ENCODE measurements at regions not wholly inside any gene's neighbourhood (a gene's known extent, or its start where the extent isn't known, plus 50 kb on each side); places are given as distances from the start of the nearest gene placed in this dataset.

GRCh38 chr6:95083506-95083905 is 493.8 kb upstream of the MANEA start:
- BruUV-seq (replicated peaks): no TSS peak
- no peaks in the 10 kb centered on the region for H3K36me3 Mint-ChIP-seq (ENCODE audit: insufficient read depth, unreplicated experiment)

GRCh38 chr6:95084867-95085266 is 492.5 kb upstream of the MANEA start:
- Mint-ChIP-seq H3K4me3 (ENCODE audit: unreplicated experiment) (no peak overlapping the region), H3K27me3 (ENCODE audit: insufficient read depth, unreplicated experiment) (peaks cover 20% of the 10 kb centered on the region), H3K9me3 (ENCODE audit: unreplicated experiment) (no peaks in the 10 kb centered on the region), H3K27ac (ENCODE audit: low read depth, unreplicated experiment) (no peak overlapping the region), H3K36me3 (ENCODE audit: insufficient read depth, unreplicated experiment) (no peaks in the 10 kb centered on the region), H3K4me1 (ENCODE audit: insufficient read depth, unreplicated experiment) (peaks cover 10% of the 10 kb centered on the region)
- CTCF ChIA-PET: no interaction called here
- no peak for TF ChIP-seq CTCF (IDR thresholded peaks at IDR 0.05; ENCODE audit: unreplicated experiment)
- intact Hi-C loops (cut with micrococcal nuclease): no loop called here
- no peak for DNase-seq (ENCODE audit: unreplicated experiment)
- no TSS peak for BruUV-seq (replicated peaks)
- POLR2A ChIA-PET: no interaction called here

More at GRCh38 chr6:95083506-95083905, 493.8 kb upstream of the MANEA start:
- no peak for TF ChIP-seq CTCF (IDR thresholded peaks at IDR 0.05; ENCODE audit: unreplicated experiment)
- POLR2A ChIA-PET: no interaction called here
- Mint-ChIP-seq H3K27ac (ENCODE audit: low read depth, unreplicated experiment) (no peak overlapping the region), H3K4me3 (ENCODE audit: unreplicated experiment) (no peak overlapping the region), H3K4me1 (ENCODE audit: insufficient read depth, unreplicated experiment) (peaks cover 10% of the 10 kb centered on the region), H3K9me3 (ENCODE audit: unreplicated experiment) (no peaks in the 10 kb centered on the region), H3K27me3 (ENCODE audit: insufficient read depth, unreplicated experiment) (peaks cover 31% of the 10 kb centered on the region)
- CTCF ChIA-PET: interaction anchor here (0.9 to 1.0 kb wide), 2 partner anchors 9 to 10 kb away, joined by 3 read pairs; no protein-coding TSS in a partner anchor
- intact Hi-C loops (cut with micrococcal nuclease): no loop called here
- no peak for DNase-seq (ENCODE audit: unreplicated experiment)

- Mint-ChIP-seq H3K27ac (ENCODE audit: low read depth, unreplicated experiment) (no peak overlapping the region), H3K4me1 (ENCODE audit: insufficient read depth, unreplicated experiment) (peaks cover 10% of the 10 kb centered on the region), H3K9me3 (ENCODE audit: unreplicated experiment) (no peaks in the 10 kb centered on the region), H3K36me3 (ENCODE audit: insufficient read depth, unreplicated experiment) (no peaks in the 10 kb centered on the region), H3K27me3 (ENCODE audit: insufficient read depth, unreplicated experiment) (peaks cover 1% of the 10 kb centered on the region), H3K4me3 (ENCODE audit: unreplicated experiment) (no peak overlapping the region)
- intact Hi-C loops (cut with micrococcal nuclease): no loop called here
- no TSS peak for BruUV-seq (replicated peaks)
- no peak for TF ChIP-seq CTCF (IDR thresholded peaks at IDR 0.05; ENCODE audit: unreplicated experiment)
- POLR2A ChIA-PET: interaction anchor here (0.7 kb wide), 1 partner anchor 110 kb away, joined by 3 read pairs; no protein-coding TSS in a partner anchor
- DNase-seq (ENCODE audit: unreplicated experiment): peak; percentile 61
- CTCF ChIA-PET: interaction anchor here (0.5 to 1.3 kb wide), 4 partner anchors 411 to 679 kb away, joined by 3 to 5 read pairs (median 3); no protein-coding TSS in a partner anchor
These were observed 489.8 kb upstream of the MANEA start for GRCh38 chr6:95087394-95088097.

- Mint-ChIP-seq H3K27ac (ENCODE audit: low read depth, unreplicated experiment) (no peak overlapping the region), H3K27me3 (ENCODE audit: insufficient read depth, unreplicated experiment) (no peaks in the 10 kb centered on the region), H3K36me3 (ENCODE audit: insufficient read depth, unreplicated experiment) (no peaks in the 10 kb centered on the region), H3K9me3 (ENCODE audit: unreplicated experiment) (no peaks in the 10 kb centered on the region), H3K4me1 (ENCODE audit: insufficient read depth, unreplicated experiment) (peaks cover 18% of the 10 kb centered on the region), H3K4me3 (ENCODE audit: unreplicated experiment) (no peak overlapping the region)
- TF ChIP-seq CTCF (IDR thresholded peaks at IDR 0.05; ENCODE audit: unreplicated experiment): peak; percentile 56
- no TSS peak for BruUV-seq (replicated peaks)
- POLR2A ChIA-PET: interaction anchor here (1.0 kb wide), 1 partner anchor 1683 kb away, joined by 4 read pairs; no protein-coding TSS in a partner anchor
- peak; percentile 54 for DNase-seq (ENCODE audit: unreplicated experiment)
- intact Hi-C loops (cut with micrococcal nuclease): loop anchor here (2.0 kb wide), 1 partner anchor 41 kb away; no protein-coding TSS in a partner anchor
- CTCF ChIA-PET: interaction anchor here (0.8 to 2.5 kb wide), 8 partner anchors 8 to 1667 kb away, joined by 3 to 11 read pairs (median 4); no protein-coding TSS in a partner anchor
These were observed 485.4 kb upstream of the MANEA start for GRCh38 chr6:95091823-95092436.
